GM12891 (cell line): ENCODE measurements at regions not wholly inside any gene's neighbourhood (a gene's known extent, or its start where the extent isn't known, plus 50 kb on each side); places are given as distances from the start of the nearest gene placed in this dataset.

Experiments used
- PAX5 ChIP-seq: IDR thresholded peaks from 2 replicates; pipeline ENCODE4 v1.6.1; 2011; ENCODE audit warnings: low read length, moderate library complexity, mild to moderate bottlenecking; ENCODE audit not compliant: insufficient read depth, severe bottlenecking
- POLR2A ChIP-seq: IDR thresholded peaks from 2 replicates; pipeline ENCODE4 v1.6.1; 2011; ENCODE audit warnings: low read depth, low read length, control low read depth
- POLR2AphosphoS5 ChIP-seq: IDR thresholded peaks from 2 replicates; pipeline ENCODE4 v1.6.1; 2011; ENCODE audit warnings: low read depth, low read length, control low read depth

DNA sequence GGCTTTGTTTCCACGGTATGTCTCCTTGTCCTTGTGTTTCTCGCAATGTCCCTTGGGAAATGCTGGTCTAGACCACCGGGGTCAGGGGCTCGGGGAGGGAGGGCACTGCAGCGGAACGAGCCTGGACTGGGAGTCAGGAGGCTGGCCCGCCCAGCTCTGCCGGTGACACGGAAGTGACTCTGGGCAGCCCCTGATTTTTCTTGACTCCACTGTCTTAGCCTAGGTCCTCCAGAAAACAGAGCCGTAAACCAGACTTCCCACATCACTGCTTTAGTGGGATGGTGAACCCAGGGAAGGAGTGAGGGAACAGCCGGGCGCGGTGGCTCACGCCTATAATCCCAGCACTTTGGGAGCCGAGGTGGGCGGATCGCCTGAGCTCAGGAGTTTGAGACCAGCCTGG, 144.2 kb downstream of the ASB1 start:
- no peak for TF ChIP-seq POLR2A
- no peak for TF ChIP-seq PAX5
- TF ChIP-seq POLR2AphosphoS5 = no peak
